ENCODE measurements at regions not wholly inside any gene's neighbourhood (a gene's known extent, or its start where the extent isn't known, plus 50 kb on each side); places are given as distances from the start of the nearest gene placed in this dataset.

GRCh38 chr14:98056946-98057345, 1215.1 kb downstream of the BCL11B start:
- DNase-seq (ENCODE audit: low read depth in 1 of 2, low spot score in 1 of 2) = no peak

- no peak for DNase-seq (ENCODE audit: low read depth in 1 of 2, low spot score in 1 of 2)
Observed at GRCh38 chr14:98059106-98059505, 1212.9 kb downstream of the BCL11B start.

GRCh38 chr14:98062083-98062482, 1209.9 kb downstream of the BCL11B start:
- no peak for DNase-seq (ENCODE audit: low read depth in 1 of 2, low spot score in 1 of 2)

GRCh38 chr14:98069712-98070171, 1202.3 kb downstream of the BCL11B start:
- DNase-seq (ENCODE audit: low read depth in 1 of 2, low spot score in 1 of 2) = no peak

- no peak for DNase-seq (ENCODE audit: low read depth in 1 of 2, low spot score in 1 of 2)
Observed at GRCh38 chr14:98070536-98070935, 1201.5 kb downstream of the BCL11B start.

- DNase-seq (ENCODE audit: low read depth in 1 of 2, low spot score in 1 of 2) = no peak
Observed at GRCh38 chr14:98074111-98074510, 1197.9 kb downstream of the BCL11B start.

- DNase-seq (ENCODE audit: low read depth in 1 of 2, low spot score in 1 of 2) = no peak
Observed at GRCh38 chr14:98077176-98077575, 1194.8 kb downstream of the BCL11B start.

- no peak for DNase-seq (ENCODE audit: low read depth in 1 of 2, low spot score in 1 of 2)
Observed at GRCh38 chr14:98082833-98083232, 1189.2 kb downstream of the BCL11B start.

GRCh38 chr14:98085751-98086150, 1186.2 kb downstream of the BCL11B start:
- DNase-seq (ENCODE audit: low read depth in 1 of 2, low spot score in 1 of 2) = no peak

GRCh38 chr14:98093111-98093510, 1178.9 kb downstream of the BCL11B start:
- no peak for DNase-seq (ENCODE audit: low read depth in 1 of 2, low spot score in 1 of 2)

GRCh38 chr14:98099527-98099926, 1172.5 kb downstream of the BCL11B start:
- peak in 1 of 2 donors; percentile 20 for DNase-seq (ENCODE audit: low read depth in 1 of 2, low spot score in 1 of 2)

GRCh38 chr14:98101323-98101722, 1170.7 kb downstream of the BCL11B start:
- DNase-seq (ENCODE audit: low read depth in 1 of 2, low spot score in 1 of 2) = peak in 1 of 2 donors; percentile 46

- no peak for DNase-seq (ENCODE audit: low read depth in 1 of 2, low spot score in 1 of 2)
Observed at GRCh38 chr14:98103705-98104104, 1168.3 kb downstream of the BCL11B start.

GRCh38 chr14:98109326-98109725, 1162.7 kb downstream of the BCL11B start:
- DNase-seq (ENCODE audit: low read depth in 1 of 2, low spot score in 1 of 2) = no peak

GRCh38 chr14:98112194-98112780, 1159.7 kb downstream of the BCL11B start:
- no peak for DNase-seq (ENCODE audit: low read depth in 1 of 2, low spot score in 1 of 2)

GRCh38 chr14:98114122-98114895, 1157.7 kb downstream of the BCL11B start:
- no peak for DNase-seq (ENCODE audit: low read depth in 1 of 2, low spot score in 1 of 2)

GRCh38 chr14:98114946-98115345, 1157.1 kb downstream of the BCL11B start:
- DNase-seq (ENCODE audit: low read depth in 1 of 2, low spot score in 1 of 2) = no peak

GRCh38 chr14:98118749-98119148, 1153.2 kb downstream of the BCL11B start:
- DNase-seq (ENCODE audit: low read depth in 1 of 2, low spot score in 1 of 2) = no peak

- no peak for DNase-seq (ENCODE audit: low read depth in 1 of 2, low spot score in 1 of 2)
Observed at GRCh38 chr14:98119739-98120138, 1152.3 kb downstream of the BCL11B start.

- DNase-seq (ENCODE audit: low read depth in 1 of 2, low spot score in 1 of 2) = no peak
Observed at GRCh38 chr14:98120831-98121464, 1151.0 kb downstream of the BCL11B start.

- DNase-seq (ENCODE audit: low read depth in 1 of 2, low spot score in 1 of 2) = no peak
Observed at GRCh38 chr14:98122527-98122926, 1149.5 kb downstream of the BCL11B start.

- no peak for DNase-seq (ENCODE audit: low read depth in 1 of 2, low spot score in 1 of 2)
Observed at GRCh38 chr14:98130691-98131090, 1141.3 kb downstream of the BCL11B start.
